GM12891 (cell line): ENCODE measurements at regions not wholly inside any gene's neighbourhood (a gene's known extent, or its start where the extent isn't known, plus 50 kb on each side); places are given as distances from the start of the nearest gene placed in this dataset.

Experiments used
- POLR2A ChIP-seq: IDR thresholded peaks from 2 replicates; pipeline ENCODE4 v1.6.1; 2011; ENCODE audit warnings: low read depth, low read length, control low read depth
- POLR2AphosphoS5 ChIP-seq: IDR thresholded peaks from 2 replicates; pipeline ENCODE4 v1.6.1; 2011; ENCODE audit warnings: low read depth, low read length, control low read depth

- TF ChIP-seq POLR2AphosphoS5 (no peak), POLR2A (no peak)
Observed at GRCh38 chr4:103842076-103842475, 122.3 kb upstream of the TACR3 start.
